K562 (cell line): ENCODE measurements at regions not wholly inside any gene's neighbourhood (a gene's known extent, or its start where the extent isn't known, plus 50 kb on each side); places are given as distances from the start of the nearest gene placed in this dataset.

Source experiments
- ATAC-seq: fragments of 200-7000 bp; cut with Tn5 transposase; 3 replicates; pipeline ENCODE4 v1.9.1; 2020; ENCODE audit warnings: moderate library complexity
- BruUV-seq: library from RNA; stranded (reverse); fragments of 400-500 nt; replicated peaks from 2 replicates; lab custom pipeline; 2021; lab: Mats Ljungman, UMichigan
- CTCF ChIA-PET: fragments of 300-600 bp; formaldehyde crosslinking; extraction: SDS; loops from one replicate; lab custom pipeline; 2021; ENCODE audit warnings: low intra/inter-chr PET ratio; lab: Yijun Ruan, JAX
- POLR2A ChIA-PET: fragments of 300-600, 350-650 bp; sonication (Branson Sonifier 250); formaldehyde crosslinking; extraction: SDS; loops from one replicate; lab custom pipeline; 2021; ENCODE audit warnings: antibody characterized with exemption, inconsistent platforms; lab: Yijun Ruan, JAX
- DNase-seq, 4 experiments: peaks; one replicate each; pipeline versions ENCODE4 v3.0.0 to v3.0.0-alpha.2; 2011 to 2018; ENCODE audit warnings: low spot score in 3 of 4, mixed read lengths in 3 of 4; ENCODE audit errors: extremely low read depth in 1 of 4
- FAIRE-seq: peaks from 2 replicates; lab custom pipeline; 2011; peaks lifted over from hg19 to GRCh38; lab: Jason Lieb, UNC
- H2AFZ ChIP-seq: 2 replicates; pipeline ENCODE4 v1.6.0; 2011; ENCODE audit warnings: low read depth, low read length, control low read depth, inconsistent platforms
- H3K27ac ChIP-seq: fragments of 200-600 bp; 3 replicates; pipeline ENCODE4 v1.8.0; 2011; ENCODE audit warnings: low read depth, mild to moderate bottlenecking, control low read depth, inconsistent platforms, low read length, moderate library complexity, mixed read lengths; ENCODE audit errors: extremely low read depth
- H3K27me3 ChIP-seq, 2 experiments: fragments of 300-600 bp in 1 of 2; 2 replicates in 1 of 2; 3 replicates in 1 of 2; pipeline versions ENCODE4 v1.6.0 to v1.8.0; 2011; ENCODE audit warnings: inconsistent platforms in 2 of 2, low read length in 2 of 2, mild to moderate bottlenecking in 1 of 2, mixed read lengths in 1 of 2, moderate library complexity in 1 of 2; ENCODE audit not compliant: control insufficient read depth in 2 of 2, insufficient read depth in 2 of 2
- H3K36me3 ChIP-seq: fragments of 300-600 bp; 3 replicates; pipeline ENCODE4 v1.8.0; 2011; ENCODE audit warnings: mild to moderate bottlenecking, low read length, inconsistent platforms; ENCODE audit not compliant: control insufficient read depth, insufficient read depth
- H3K4me1 ChIP-seq, 2 experiments: fragments of 200-600 bp in 1 of 2; replicated peaks in 1 of 2; 2 replicates in 1 of 2; 3 replicates in 1 of 2; pipeline versions ENCODE4 v1.5.1 to v1.8.0; 2011; ENCODE audit warnings: inconsistent platforms in 2 of 2, low read length in 2 of 2, mild to moderate bottlenecking in 1 of 2, mixed read lengths in 1 of 2, moderate library complexity in 1 of 2; ENCODE audit not compliant: control insufficient read depth in 2 of 2, insufficient read depth in 2 of 2
- H3K4me2 ChIP-seq: 2 replicates; pipeline ENCODE4 v1.6.1; 2011; ENCODE audit warnings: low read length, control low read depth, inconsistent platforms, mixed read lengths; ENCODE audit not compliant: insufficient read depth
- H3K4me3 ChIP-seq: fragments of 200-600 bp; sonication (generic), shearing (Covaris generic); 2 replicates; pipeline ENCODE4 v1.5.1; 2016; ENCODE audit warnings: control low read depth, inconsistent platforms
- H3K79me2 ChIP-seq: fragments of 200-600 bp; 3 replicates; pipeline ENCODE4 v1.8.0; 2011; ENCODE audit warnings: low read length, inconsistent platforms; ENCODE audit not compliant: control insufficient read depth, insufficient read depth
- H3K9ac ChIP-seq, 2 experiments: 2 replicates each; pipeline versions ENCODE4 v1.6.0 to v1.6.1; 2011; ENCODE audit warnings: low read depth in 2 of 2, low read length in 2 of 2, control low read depth in 1 of 2, inconsistent platforms in 1 of 2, mild to moderate bottlenecking in 1 of 2, mixed read lengths in 1 of 2; ENCODE audit not compliant: insufficient read depth in 1 of 2
- H3K9me1 ChIP-seq: one replicate; pipeline ENCODE4 v1.6.0; 2011; ENCODE audit warnings: inconsistent platforms, mild to moderate bottlenecking, low read length, moderate library complexity; ENCODE audit not compliant: control insufficient read depth, insufficient read depth
- H3K9me3 ChIP-seq: replicated peaks from 2 replicates; pipeline ENCODE4 v1.5.1; 2011; ENCODE audit warnings: low read depth, low read length, inconsistent platforms; ENCODE audit not compliant: control insufficient read depth, insufficient read depth
- H4K20me1 ChIP-seq: replicated peaks from 2 replicates; pipeline ENCODE4 v1.6.1; 2011; ENCODE audit warnings: low read length, inconsistent platforms, mixed read lengths; ENCODE audit not compliant: control insufficient read depth, insufficient read depth
- ARHGAP35 ChIP-seq: fragments of 450-650 bp; IDR thresholded peaks from 2 replicates; pipeline ENCODE4 v1.6.1; 2018; ENCODE audit not compliant: partially characterized antibody
- ARID2 ChIP-seq: fragments of 450-650 bp; IDR thresholded peaks from 2 replicates; pipeline ENCODE4 v1.6.1; 2017; ENCODE audit warnings: antibody characterized with exemption, mild to moderate bottlenecking
- CTBP1 ChIP-seq: fragments of 450-650 bp; IDR thresholded peaks from 2 replicates; pipeline ENCODE4 v1.6.1; 2016; ENCODE audit warnings: borderline replicate concordance
- EZH2 ChIP-seq: IDR thresholded peaks from 2 replicates; pipeline ENCODE4 v1.6.1; 2012; ENCODE audit warnings: low read depth, mild to moderate bottlenecking, inconsistent platforms, low read length, borderline replicate concordance
- PHTF2 ChIP-seq: fragments of 250-450 bp; sonication (Bioruptor Pico); IDR thresholded peaks from 2 replicates; pipeline ENCODE4 v1.5.0; 2021; ENCODE audit warnings: mild to moderate bottlenecking
- ZFP36 ChIP-seq: fragments of 150-350 bp; IDR thresholded peaks from 2 replicates; pipeline ENCODE4 v1.6.1; 2018; ENCODE audit warnings: low read length, low read depth; ENCODE audit not compliant: partially characterized antibody
- ZNF239 ChIP-seq: fragments of 250-450 bp; sonication (Bioruptor Pico); IDR thresholded peaks from 2 replicates; pipeline ENCODE4 v1.4.0; 2020; ENCODE audit warnings: mild to moderate bottlenecking
- ZNF764 ChIP-seq: fragments of 250-450 bp; sonication (Bioruptor Pico); IDR thresholded peaks from 2 replicates; pipeline ENCODE4 v1.4.0; 2020; ENCODE audit warnings: low read depth, mild to moderate bottlenecking, moderate library complexity
- WGBS: fragments of 100-300 bp; shearing (Covaris generic); methylation state at CpG from one replicate; pipeline ENCODE4 v1.1.6; 2016; ENCODE audit warnings: low coverage, mixed read lengths; ENCODE audit not compliant: insufficient coverage; ENCODE audit errors: missing lambda C conversion rate; 5-methylcytosine and 5-hydroxymethylcytosine counted together
- in situ Hi-C: fragments of 300-500 bp; cut with MboI; formaldehyde crosslinking; loops from 4 replicates; pipeline ENCODE4 v1.15.0; 2018; ENCODE audit warnings: inconsistent platforms, mixed read lengths
- intact Hi-C: fragments of 100-400 bp; cut with micrococcal nuclease; formaldehyde crosslinking; loops from 2 replicates; pipeline ENCODE4 v1.14.2; 2022
- TF ChIP-seq, protein P1 (sequence below): fragments of 250-450 bp; sonication (Bioruptor Pico); IDR thresholded peaks from 2 replicates; pipeline ENCODE4 v1.5.0; 2021
- TF ChIP-seq, protein P2 (sequence below): sonication (generic); formaldehyde crosslinking; IDR thresholded peaks from 2 replicates; pipeline ENCODE4 v1.8.0; 2022; ENCODE audit warnings: mild to moderate bottlenecking, missing genetic modification reagents
- TF ChIP-seq, protein P3 (sequence below): fragments of 250-450 bp; sonication (Bioruptor Pico); IDR thresholded peaks from 2 replicates; pipeline ENCODE4 v1.5.0; 2022; ENCODE audit warnings: mild to moderate bottlenecking
- TF ChIP-seq, protein P4 (sequence below), 3 experiments: fragments of 200-800 bp in 1 of 3; fragments of 250-450 bp in 1 of 3; fragments of 450-650 bp in 1 of 3; sonication (Bioruptor Pico) in 1 of 3; sonication (Bioruptor generic) in 1 of 3; formaldehyde crosslinking in 1 of 3; IDR thresholded peaks; 2 replicates each; pipeline versions ENCODE4 v1.6.1 to v1.8.0; 2016 to 2022; ENCODE audit warnings: mild to moderate bottlenecking in 2 of 3, missing genetic modification characterization in 2 of 3, missing compliant biosample characterization in 1 of 3, moderate library complexity in 1 of 3
- TF ChIP-seq, protein P5 (sequence below), 2 experiments: fragments of 450-650 bp in 1 of 2; sonication (generic) in 1 of 2; formaldehyde crosslinking; conservative IDR thresholded peaks; 2 replicates each; pipeline versions ENCODE4 v1.4.0 to v1.8.1; 2020 to 2022; ENCODE audit warnings: mild to moderate bottlenecking in 1 of 2, missing genetic modification reagents in 1 of 2

DNA sequence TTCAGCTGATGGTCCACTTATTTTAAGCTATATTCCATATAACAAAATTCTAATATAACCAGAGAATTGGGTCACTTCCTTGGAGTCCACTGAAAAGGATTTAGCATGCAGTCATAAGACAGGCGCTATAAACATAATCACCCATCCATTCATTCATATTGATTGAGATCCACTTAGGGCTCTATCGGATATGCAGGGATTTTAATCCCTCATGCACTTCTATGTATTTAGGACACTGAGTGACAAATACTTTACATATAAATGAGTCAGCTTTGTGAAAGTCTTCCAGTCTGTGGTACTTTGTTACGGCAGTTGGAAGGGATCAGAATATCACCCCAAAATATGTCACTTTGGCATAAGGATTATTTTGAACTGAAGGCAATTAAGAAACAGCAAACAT lies 127.3 kb upstream of the ZNF608 start:
- POLR2A ChIA-PET = no interaction called here
- no peaks in the 10 kb centered on the region for H3K9me1 ChIP-seq
- FAIRE-seq = no peak
- in situ Hi-C loops = no loop called here
- no peaks in the 10 kb centered on the region for H3K79me2 ChIP-seq
- H3K9ac ChIP-seq = no peak overlapping the region
- H3K9me3 ChIP-seq = no peaks in the 10 kb centered on the region
- no peak overlapping the region for H3K4me3 ChIP-seq
- intact Hi-C loops = no loop called here
- H3K4me1 ChIP-seq = no peaks in the 10 kb centered on the region
- TF ChIP-seq CTBP1 (no peak), ARID2 (no peak), PHTF2 (CRISPR knock-in tag) (no peak), EZH2 (no peak), ZNF239 (CRISPR knock-in tag) (no peak), ZFP36 (no peak), ARHGAP35 (no peak), ZNF764 (CRISPR knock-in tag) (no peak)
- TF ChIP-seq, protein P1, sequence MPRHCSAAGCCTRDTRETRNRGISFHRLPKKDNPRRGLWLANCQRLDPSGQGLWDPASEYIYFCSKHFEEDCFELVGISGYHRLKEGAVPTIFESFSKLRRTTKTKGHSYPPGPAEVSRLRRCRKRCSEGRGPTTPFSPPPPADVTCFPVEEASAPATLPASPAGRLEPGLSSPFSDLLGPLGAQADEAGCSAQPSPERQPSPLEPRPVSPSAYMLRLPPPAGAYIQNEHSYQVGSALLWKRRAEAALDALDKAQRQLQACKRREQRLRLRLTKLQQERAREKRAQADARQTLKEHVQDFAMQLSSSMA (CRISPR knock-in tag) = no peak
- TF ChIP-seq, protein P2, sequence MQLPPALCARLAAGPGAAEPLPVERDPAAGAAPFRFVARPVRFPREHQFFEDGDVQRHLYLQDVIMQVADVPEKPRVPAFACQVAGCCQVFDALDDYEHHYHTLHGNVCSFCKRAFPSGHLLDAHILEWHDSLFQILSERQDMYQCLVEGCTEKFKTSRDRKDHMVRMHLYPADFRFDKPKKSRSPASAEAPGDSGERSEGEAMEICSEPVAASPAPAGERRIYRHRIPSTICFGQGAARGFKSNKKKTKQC (CRISPR knock-in tag) = no peak
- TF ChIP-seq, protein P3, sequence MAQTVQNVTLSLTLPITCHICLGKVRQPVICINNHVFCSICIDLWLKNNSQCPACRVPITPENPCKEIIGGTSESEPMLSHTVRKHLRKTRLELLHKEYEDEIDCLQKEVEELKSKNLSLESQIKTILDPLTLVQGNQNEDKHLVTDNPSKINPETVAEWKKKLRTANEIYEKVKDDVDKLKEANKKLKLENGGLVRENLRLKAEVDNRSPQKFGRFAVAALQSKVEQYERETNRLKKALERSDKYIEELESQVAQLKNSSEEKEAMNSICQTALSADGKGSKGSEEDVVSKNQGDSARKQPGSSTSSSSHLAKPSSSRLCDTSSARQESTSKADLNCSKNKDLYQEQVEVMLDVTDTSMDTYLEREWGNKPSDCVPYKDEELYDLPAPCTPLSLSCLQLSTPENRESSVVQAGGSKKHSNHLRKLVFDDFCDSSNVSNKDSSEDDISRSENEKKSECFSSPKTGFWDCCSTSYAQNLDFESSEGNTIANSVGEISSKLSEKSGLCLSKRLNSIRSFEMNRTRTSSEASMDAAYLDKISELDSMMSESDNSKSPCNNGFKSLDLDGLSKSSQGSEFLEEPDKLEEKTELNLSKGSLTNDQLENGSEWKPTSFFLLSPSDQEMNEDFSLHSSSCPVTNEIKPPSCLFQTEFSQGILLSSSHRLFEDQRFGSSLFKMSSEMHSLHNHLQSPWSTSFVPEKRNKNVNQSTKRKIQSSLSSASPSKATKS (CRISPR knock-in tag) = no peak
- TF ChIP-seq, protein P4, sequence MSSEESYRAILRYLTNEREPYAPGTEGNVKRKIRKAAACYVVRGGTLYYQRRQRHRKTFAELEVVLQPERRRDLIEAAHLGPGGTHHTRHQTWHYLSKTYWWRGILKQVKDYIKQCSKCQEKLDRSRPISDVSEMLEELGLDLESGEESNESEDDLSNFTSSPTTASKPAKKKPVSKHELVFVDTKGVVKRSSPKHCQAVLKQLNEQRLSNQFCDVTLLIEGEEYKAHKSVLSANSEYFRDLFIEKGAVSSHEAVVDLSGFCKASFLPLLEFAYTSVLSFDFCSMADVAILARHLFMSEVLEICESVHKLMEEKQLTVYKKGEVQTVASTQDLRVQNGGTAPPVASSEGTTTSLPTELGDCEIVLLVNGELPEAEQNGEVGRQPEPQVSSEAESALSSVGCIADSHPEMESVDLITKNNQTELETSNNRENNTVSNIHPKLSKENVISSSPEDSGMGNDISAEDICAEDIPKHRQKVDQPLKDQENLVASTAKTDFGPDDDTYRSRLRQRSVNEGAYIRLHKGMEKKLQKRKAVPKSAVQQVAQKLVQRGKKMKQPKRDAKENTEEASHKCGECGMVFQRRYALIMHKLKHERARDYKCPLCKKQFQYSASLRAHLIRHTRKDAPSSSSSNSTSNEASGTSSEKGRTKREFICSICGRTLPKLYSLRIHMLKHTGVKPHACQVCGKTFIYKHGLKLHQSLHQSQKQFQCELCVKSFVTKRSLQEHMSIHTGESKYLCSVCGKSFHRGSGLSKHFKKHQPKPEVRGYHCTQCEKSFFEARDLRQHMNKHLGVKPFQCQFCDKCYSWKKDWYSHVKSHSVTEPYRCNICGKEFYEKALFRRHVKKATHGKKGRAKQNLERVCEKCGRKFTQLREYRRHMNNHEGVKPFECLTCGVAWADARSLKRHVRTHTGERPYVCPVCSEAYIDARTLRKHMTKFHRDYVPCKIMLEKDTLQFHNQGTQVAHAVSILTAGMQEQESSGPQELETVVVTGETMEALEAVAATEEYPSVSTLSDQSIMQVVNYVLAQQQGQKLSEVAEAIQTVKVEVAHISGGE (CRISPR knock-in tag; IDR thresholded peaks at IDR 0.05) = no peak
- TF ChIP-seq, protein P5, sequence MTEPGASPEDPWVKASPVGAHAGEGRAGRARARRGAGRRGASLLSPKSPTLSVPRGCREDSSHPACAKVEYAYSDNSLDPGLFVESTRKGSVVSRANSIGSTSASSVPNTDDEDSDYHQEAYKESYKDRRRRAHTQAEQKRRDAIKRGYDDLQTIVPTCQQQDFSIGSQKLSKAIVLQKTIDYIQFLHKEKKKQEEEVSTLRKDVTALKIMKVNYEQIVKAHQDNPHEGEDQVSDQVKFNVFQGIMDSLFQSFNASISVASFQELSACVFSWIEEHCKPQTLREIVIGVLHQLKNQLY (CRISPR knock-in tag; conservative IDR thresholded peaks at IDR 0.05) = no peak
- TF ChIP-seq, all 486 proteins: peak for 0
- no TSS peak for BruUV-seq
- ATAC-seq = no peak
- Histone ChIP-seq H2AFZ (no peak overlapping the region), H3K36me3 (no peaks in the 10 kb centered on the region), H3K27ac (no peak overlapping the region), H3K27me3 (no peaks in the 10 kb centered on the region), H3K4me2 (no peak overlapping the region), H4K20me1 (no peaks in the 10 kb centered on the region)
- 42% methylated on average over 3 of the region's 3 CpGs for WGBS
- CTCF ChIA-PET = no interaction called here
- DNase-seq = no peak
